HG03095 (cell line): ENCODE measurements at regions not wholly inside any gene's neighbourhood (a gene's known extent, or its start where the extent isn't known, plus 50 kb on each side); places are given as distances from the start of the nearest gene placed in this dataset.
"Not testable (repeated sequence)": the region's sequence is repeated elsewhere in the genome, so short reads cannot be mapped to it uniquely, and the experiment has no call there.

Experiments used
- ATAC-seq: cut with Tn5 transposase; IDR thresholded peaks from one replicate; pipeline ENCODE4 v1.9.1; 2021; ENCODE audit warnings: moderate library complexity; ENCODE audit not compliant: unreplicated experiment

GRCh38 chr9:89670801-89671434, 66.1 kb downstream of the GADD45G start:
- no peak for ATAC-seq

GRCh38 chr9:89674667-89675057, 69.8 kb downstream of the GADD45G start:
- ATAC-seq, result no peak

- ATAC-seq, result no peak
These were observed 70.4 kb downstream of the GADD45G start for GRCh38 chr9:89675058-89675742.

GRCh38 chr9:89676281-89676680, 71.5 kb downstream of the GADD45G start:
- ATAC-seq, result no peak

- ATAC-seq, result no peak
These were observed 73.0 kb downstream of the GADD45G start for GRCh38 chr9:89677702-89678395.

GRCh38 chr9:89678396-89679015, 73.7 kb downstream of the GADD45G start:
- ATAC-seq, result no peak

- no peak for ATAC-seq
These were observed 74.2 kb downstream of the GADD45G start for GRCh38 chr9:89679016-89679415.

GRCh38 chr9:89679581-89679980, 74.8 kb downstream of the GADD45G start:
- no peak for ATAC-seq

GRCh38 chr9:89680547-89681467, 76.0 kb downstream of the GADD45G start:
- no peak for ATAC-seq

GRCh38 chr9:89681468-89681859, 76.7 kb downstream of the GADD45G start:
- not testable (repeated sequence) for ATAC-seq

- no peak for ATAC-seq
These were observed 78.8 kb downstream of the GADD45G start for GRCh38 chr9:89683626-89684025.

- ATAC-seq, result no peak
These were observed 79.4 kb downstream of the GADD45G start for GRCh38 chr9:89684218-89684617.

GRCh38 chr9:89684912-89685636, 80.3 kb downstream of the GADD45G start:
- no peak for ATAC-seq

GRCh38 chr9:89685698-89686097, 80.9 kb downstream of the GADD45G start:
- no peak for ATAC-seq

- ATAC-seq, result no peak
These were observed 81.3 kb downstream of the GADD45G start for GRCh38 chr9:89686126-89686525.

- ATAC-seq, result no peak
These were observed 81.8 kb downstream of the GADD45G start for GRCh38 chr9:89686621-89687020.

GRCh38 chr9:89687188-89687587, 82.4 kb downstream of the GADD45G start:
- no peak for ATAC-seq

- no peak for ATAC-seq
These were observed 83.0 kb downstream of the GADD45G start for GRCh38 chr9:89687848-89688247.

- not testable (repeated sequence) for ATAC-seq
These were observed 84.5 kb downstream of the GADD45G start for GRCh38 chr9:89689321-89689720.

GRCh38 chr9:89690334-89690912, 85.6 kb downstream of the GADD45G start:
- ATAC-seq, result no peak
